Spleen (tissue), 7 donors: ENCODE measurements at regions not wholly inside any gene's neighbourhood (a gene's known extent, or its start where the extent isn't known, plus 50 kb on each side); places are given as distances from the start of the nearest gene placed in this dataset.

Experiments
- CTCF ChIP-seq, 11 experiments: fragments of 200-600 bp in 7 of 11; fragments of 450-650 bp in 4 of 11; sonication (generic) in 4 of 11; IDR thresholded peaks in 8 of 11; conservative IDR thresholded peaks in 3 of 11; 1 replicate in 7 of 11; 2 replicates in 4 of 11; pipeline versions ENCODE4 v1.4.0 to v1.8.0; 2016 to 2021; ENCODE audit warnings: antibody characterized with exemption in 11 of 11, inconsistent platforms in 4 of 11, mild to moderate bottlenecking in 1 of 11
- POLR2A ChIP-seq, 3 donors: fragments of 450-650 bp; IDR thresholded peaks; one replicate each; pipeline ENCODE4 v1.5.1; 2017; ENCODE audit warnings: antibody characterized with exemption in 3 of 3, mild to moderate bottlenecking in 1 of 3
- POLR2AphosphoS5 ChIP-seq, 3 donors: sonication (generic); formaldehyde crosslinking; IDR thresholded peaks; one replicate each; pipeline ENCODE4 v1.5.1; 2017; ENCODE audit warnings: antibody characterized with exemption in 3 of 3
- donor health status: DM: no; HTN: no; CAD: no; lungs with moderate emphysema.
- donor health status: DM: no; HTN: no; CAD: no.
- donor health status: DM: no; HTN: no; CAD: no.

- TF ChIP-seq POLR2A (IDR thresholded peaks at IDR 0.05), result no peak
- no peak for TF ChIP-seq POLR2AphosphoS5 (IDR thresholded peaks at IDR 0.05)
- TF ChIP-seq CTCF (IDR thresholded peaks at IDR 0.05 in 8 of 11, conservative IDR thresholded peaks at IDR 0.05 in 3 of 11), result no peak
Measured at GRCh38 chr2:228720895-228721294, 539.4 kb upstream of the SPHKAP start.
